Pancreas (tissue), 10 donors: ENCODE measurements at regions not wholly inside any gene's neighbourhood (a gene's known extent, or its start where the extent isn't known, plus 50 kb on each side); places are given as distances from the start of the nearest gene placed in this dataset.

ENCODE experiments used
- ATAC-seq, 4 donors: fragments of 200-7000 bp; cut with Tn5 transposase; one replicate each; pipeline versions ENCODE4 v1.8.0 to v1.9.1; 2020; ENCODE audit warnings: mild to moderate bottlenecking in 4 of 4, moderate library complexity in 4 of 4
- DNase-seq, 6 donors: peaks; one replicate each; pipeline ENCODE4 v3.0.0-alpha.2; 2020
- FAIRE-seq: peaks from 2 replicates; lab custom pipeline; 2012; peaks lifted over from hg19 to GRCh38; lab: Jason Lieb, UNC
- H3K27ac ChIP-seq, 4 donors: fragments of 200-600 bp; sonication (generic); 1 replicate in 3 of 4; 2 replicates in 1 of 4; pipeline versions ENCODE4 v1.5.0 to v1.8.0; 2020
- H3K27me3 ChIP-seq, 4 donors: fragments of 200-600 bp; one replicate each; pipeline ENCODE4 v1.8.0; 2021
- H3K36me3 ChIP-seq, 3 donors: fragments of 200-600 bp; sonication (generic) in 1 of 3; one replicate each; pipeline versions ENCODE4 v1.5.0 to v1.8.0; 2020 to 2021
- H3K4me1 ChIP-seq, 3 donors: fragments of 200-600 bp; one replicate each; pipeline ENCODE4 v1.8.0; 2021
- H3K4me3 ChIP-seq, 4 donors: fragments of 200-600 bp; sonication (generic) in 2 of 4; one replicate each; pipeline versions ENCODE4 v1.5.0 to v1.8.0; 2020 to 2021
- H3K9me3 ChIP-seq, 4 donors: fragments of 200-600 bp; one replicate each; pipeline ENCODE4 v1.8.0; 2021
- CTCF ChIP-seq, 4 donors: fragments of 200-600 bp; sonication (generic) in 3 of 4; IDR thresholded peaks; one replicate each; pipeline versions ENCODE4 v1.5.0 to v1.8.0; 2021; ENCODE audit warnings: antibody characterized with exemption in 4 of 4
- WGBS, 2 donors: extraction: QIAGEN DNeasy Blood & Tissue Kit; methylation state at CpG; one replicate each; pipeline ENCODE4 v1.1.7; 2013; 5-methylcytosine and 5-hydroxymethylcytosine counted together
- intact Hi-C, 3 donors: fragments of 100-400 bp; cut with DNase I; formaldehyde crosslinking; loops; one replicate each; pipeline versions ENCODE4 v1.11.1 to v1.14.2; 2022
- donor health status: healthy with polysubstance abuse.
- donor health status: DM: no; HTN: no; CAD: no; lungs with moderate emphysema.
- donor health status: DM: no; HTN: no; CAD: no.
- donor health status: control.
- donor health status: control.
- donor health status: Bipolar disorder and iron deficiency.
- donor health status: DM: yes; HTN: yes; CAD: no.
- donor health status: DM: no; HTN: no; CAD: no.
- donor health status: DM: no; HTN: no; CAD: no.
- donor health status: DM: yes; HTN: yes; CAD: no.

DNA sequence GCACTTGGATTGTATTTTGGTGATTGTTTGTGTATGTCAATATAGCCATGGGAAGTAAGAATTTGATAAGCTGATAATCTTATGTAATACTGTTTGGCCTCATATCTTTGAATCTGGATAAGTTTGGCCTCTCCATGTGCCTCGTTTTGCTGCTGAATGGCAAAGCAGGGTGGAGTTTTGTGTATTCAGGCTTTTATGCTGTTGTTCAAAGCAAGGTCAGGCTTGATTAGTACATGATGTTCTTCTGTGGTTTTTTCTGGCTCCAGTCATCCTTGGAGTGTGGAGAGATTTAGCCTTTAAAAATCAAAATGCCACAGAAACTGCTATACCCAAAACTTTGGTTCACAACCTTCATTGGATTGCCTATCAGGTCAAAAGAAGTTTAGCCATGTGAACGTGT lies 728.9 kb upstream of the GJE1 start:
- WGBS, 2 donors, result 30 to 38% methylated on average over 2 of the region's 2 CpGs
- H3K9me3 ChIP-seq, result no peaks in the 10 kb centered on the region
- no peak overlapping the region for H3K4me3 ChIP-seq
- ATAC-seq, result no peak
- intact Hi-C loops, result no loop called here
- no peaks in the 10 kb centered on the region for H3K27me3 ChIP-seq
- H3K27ac ChIP-seq, result no peak overlapping the region
- H3K4me1 ChIP-seq, result no peaks in the 10 kb centered on the region
- no peak for TF ChIP-seq CTCF (IDR thresholded peaks at IDR 0.05)
- no peaks in the 10 kb centered on the region for H3K36me3 ChIP-seq
- FAIRE-seq, result no peak
- DNase-seq, result no peak

- H3K27ac ChIP-seq, result no peak overlapping the region
- TF ChIP-seq CTCF (IDR thresholded peaks at IDR 0.05), result no peak
- DNase-seq (no peak), ATAC-seq (no peak), FAIRE-seq (no peak)
- 58 to 80% methylated on average over 3 of the region's 3 CpGs for WGBS, 2 donors
- H3K27me3 ChIP-seq, result no peaks in the 10 kb centered on the region
- H3K9me3 ChIP-seq, result no peaks in the 10 kb centered on the region
- intact Hi-C loops, result no loop called here
- H3K4me3 ChIP-seq, result no peak overlapping the region
- H3K4me1 ChIP-seq, result no peaks in the 10 kb centered on the region
- no peaks in the 10 kb centered on the region for H3K36me3 ChIP-seq
These were observed 729.6 kb upstream of the GJE1 start for GRCh38 chr6:141403103-141403502.

- ATAC-seq, result no peak
- Histone ChIP-seq H3K4me3 (no peak overlapping the region), H3K27ac (no peak overlapping the region), H3K4me1 (no peaks in the 10 kb centered on the region), H3K27me3 (no peaks in the 10 kb centered on the region), H3K36me3 (no peaks in the 10 kb centered on the region), H3K9me3 (no peaks in the 10 kb centered on the region)
- WGBS, 2 donors, result 48 to 78% methylated on average over 2 of the region's 2 CpGs
- FAIRE-seq, result no peak
- intact Hi-C loops, result no loop called here
- TF ChIP-seq CTCF (IDR thresholded peaks at IDR 0.05), result no peak
- DNase-seq, result no peak
These were observed 730.2 kb upstream of the GJE1 start for GRCh38 chr6:141402489-141402888.

- H3K27ac ChIP-seq, result no peak overlapping the region
- intact Hi-C loops, result no loop called here
- H3K9me3 ChIP-seq, result no peaks in the 10 kb centered on the region
- H3K36me3 ChIP-seq, result no peaks in the 10 kb centered on the region
- FAIRE-seq (no peak), DNase-seq (no peak), ATAC-seq (no peak)
- no peak for TF ChIP-seq CTCF (IDR thresholded peaks at IDR 0.05)
- H3K4me1 ChIP-seq, result no peaks in the 10 kb centered on the region
- WGBS, 2 donors, result 81 to 93% methylated on average over 3 of the region's 3 CpGs
- H3K4me3 ChIP-seq, result no peak overlapping the region
- no peaks in the 10 kb centered on the region for H3K27me3 ChIP-seq
These were observed 730.9 kb upstream of the GJE1 start for GRCh38 chr6:141401851-141402250.

GRCh38 chr6:141401168-141401567 lies 731.6 kb upstream of the GJE1 start:
- Histone ChIP-seq H3K27me3 (no peaks in the 10 kb centered on the region), H3K4me3 (no peak overlapping the region), H3K27ac (no peak overlapping the region), H3K9me3 (no peaks in the 10 kb centered on the region), H3K36me3 (no peaks in the 10 kb centered on the region), H3K4me1 (no peaks in the 10 kb centered on the region)
- ATAC-seq (no peak), FAIRE-seq (no peak), DNase-seq (no peak)
- no peak for TF ChIP-seq CTCF (IDR thresholded peaks at IDR 0.05)
- intact Hi-C loops, result no loop called here
- WGBS, 2 donors, result 46 to 51% methylated on average over 4 of the region's 4 CpGs
